HCT116 (cell line): ENCODE measurements at regions not wholly inside any gene's neighbourhood (a gene's known extent, or its start where the extent isn't known, plus 50 kb on each side); places are given as distances from the start of the nearest gene placed in this dataset.

Experiments
- JUND ChIP-seq: IDR thresholded peaks from 2 replicates; pipeline ENCODE4 v1.6.1; 2012
- POLR2A ChIP-seq: IDR thresholded peaks from 2 replicates; pipeline ENCODE4 v1.7.0; 2011; ENCODE audit warnings: borderline replicate concordance; ENCODE audit not compliant: insufficient read depth, insufficient read length; ENCODE audit errors: extremely low read depth

DNA sequence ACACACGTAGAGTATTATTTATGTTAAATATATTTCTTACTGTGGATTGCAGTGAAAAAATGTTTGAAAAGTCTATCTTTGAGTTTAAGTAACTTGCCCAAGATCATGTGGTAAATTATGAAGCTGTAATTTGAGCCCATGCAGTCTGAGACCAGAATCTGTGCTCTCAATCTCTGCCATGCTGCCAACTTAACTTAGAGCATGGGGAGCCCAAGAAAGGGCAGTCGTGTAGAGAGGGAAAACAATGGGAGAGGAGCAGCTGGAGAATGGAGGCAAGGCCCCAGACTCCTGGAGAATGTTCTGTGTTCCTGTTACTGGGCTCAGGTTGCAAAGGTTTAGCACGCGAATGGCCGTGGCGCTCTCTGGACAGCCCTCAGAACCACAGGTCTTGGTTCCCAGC, 311.6 kb upstream of the RASGRP1 start:
- TF ChIP-seq JUND (no peak), POLR2A (no peak)
